Keratinocyte (primary cell): ENCODE measurements at regions not wholly inside any gene's neighbourhood (a gene's known extent, or its start where the extent isn't known, plus 50 kb on each side); places are given as distances from the start of the nearest gene placed in this dataset.

Source experiments
- EZH2 ChIP-seq: IDR thresholded peaks from one replicate; pipeline ENCODE4 v1.6.1; 2012; ENCODE audit warnings: inconsistent platforms, mild to moderate bottlenecking, low read length, moderate library complexity
- TF ChIP-seq, protein P1 (sequence below), 3 experiments: IDR thresholded peaks in 1 of 3; conservative IDR thresholded peaks in 1 of 3; optimal IDR thresholded peaks in 1 of 3; 2 replicates in 2 of 3; 3 replicates in 1 of 3; pipeline versions ENCODE3 to v1.5.1; 2011; ENCODE audit warnings: low read length in 3 of 3, mild to moderate bottlenecking in 3 of 3, moderate library complexity in 2 of 3, control low read depth in 1 of 3, inconsistent platforms in 1 of 3; ENCODE audit not compliant: insufficient read depth in 2 of 3; ENCODE audit errors: extremely low read depth in 1 of 3

DNA sequence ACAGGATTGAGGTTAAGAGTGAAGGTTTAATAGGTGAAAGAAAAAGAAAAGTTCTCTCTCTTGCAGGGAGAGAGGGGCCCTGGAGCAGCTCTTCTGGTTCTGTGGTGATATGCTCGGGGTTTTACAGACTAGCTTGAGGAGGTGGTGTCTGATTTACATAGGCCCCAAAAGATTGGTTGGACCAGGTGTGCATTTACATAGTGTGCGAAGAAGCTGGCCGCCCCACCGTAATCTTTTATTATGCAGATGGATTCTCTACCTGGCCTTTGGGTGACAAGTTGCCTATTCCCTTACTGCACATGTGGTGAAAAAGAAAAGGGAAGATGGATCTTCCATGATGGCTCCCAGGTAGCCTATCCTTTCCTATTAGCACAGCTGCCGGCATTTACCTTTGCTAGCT, 219.9 kb upstream of the GRIA4 start:
- TF ChIP-seq EZH2 = no peak
- TF ChIP-seq, protein P1, sequence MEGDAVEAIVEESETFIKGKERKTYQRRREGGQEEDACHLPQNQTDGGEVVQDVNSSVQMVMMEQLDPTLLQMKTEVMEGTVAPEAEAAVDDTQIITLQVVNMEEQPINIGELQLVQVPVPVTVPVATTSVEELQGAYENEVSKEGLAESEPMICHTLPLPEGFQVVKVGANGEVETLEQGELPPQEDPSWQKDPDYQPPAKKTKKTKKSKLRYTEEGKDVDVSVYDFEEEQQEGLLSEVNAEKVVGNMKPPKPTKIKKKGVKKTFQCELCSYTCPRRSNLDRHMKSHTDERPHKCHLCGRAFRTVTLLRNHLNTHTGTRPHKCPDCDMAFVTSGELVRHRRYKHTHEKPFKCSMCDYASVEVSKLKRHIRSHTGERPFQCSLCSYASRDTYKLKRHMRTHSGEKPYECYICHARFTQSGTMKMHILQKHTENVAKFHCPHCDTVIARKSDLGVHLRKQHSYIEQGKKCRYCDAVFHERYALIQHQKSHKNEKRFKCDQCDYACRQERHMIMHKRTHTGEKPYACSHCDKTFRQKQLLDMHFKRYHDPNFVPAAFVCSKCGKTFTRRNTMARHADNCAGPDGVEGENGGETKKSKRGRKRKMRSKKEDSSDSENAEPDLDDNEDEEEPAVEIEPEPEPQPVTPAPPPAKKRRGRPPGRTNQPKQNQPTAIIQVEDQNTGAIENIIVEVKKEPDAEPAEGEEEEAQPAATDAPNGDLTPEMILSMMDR (optimal IDR thresholded peaks at IDR 0.05 in 1 of 3, IDR thresholded peaks at IDR 0.05 in 1 of 3, conservative IDR thresholded peaks at IDR 0.05 in 1 of 3; ENCODE audit: extremely low read depth in 1 of 3, insufficient read depth in 2 of 3, low read length in 3 of 3) = no peak
